Thoracic aorta (tissue), 2 donors: ENCODE measurements at regions not wholly inside any gene's neighbourhood (a gene's known extent, or its start where the extent isn't known, plus 50 kb on each side); places are given as distances from the start of the nearest gene placed in this dataset.

Experiments used
- ATAC-seq: fragments of 150-250 bp; one replicate; pipeline ENCODE4 v1.8.0; 2017; ENCODE audit warnings: low read depth; ENCODE audit not compliant: insufficient number of reproducible peaks, low FRiP score
- DNase-seq: peaks from one replicate; pipeline ENCODE4 v3.0.0-alpha.2; 2020; ENCODE audit warnings: low spot score
- H3K27ac ChIP-seq, 2 donors: fragments of 200-600 bp; sonication (generic); 1 replicate in 1 of 2; 2 replicates in 1 of 2; pipeline ENCODE4 v1.5.1; 2016; ENCODE audit warnings: mild to moderate bottlenecking in 2 of 2, moderate library complexity in 2 of 2
- H3K27me3 ChIP-seq: fragments of 200-600 bp; sonication (generic); replicated peaks from 2 replicates; pipeline ENCODE4 v1.6.0; 2016; ENCODE audit warnings: mild to moderate bottlenecking; ENCODE audit not compliant: insufficient read depth
- H3K36me3 ChIP-seq: fragments of 200-600 bp; sonication (generic); one replicate; pipeline ENCODE4 v1.5.1; 2016
- H3K4me1 ChIP-seq, 2 donors: fragments of 200-600 bp; sonication (generic); 1 replicate in 1 of 2; 2 replicates in 1 of 2; pipeline versions ENCODE4 v1.5.1 to v1.6.0; 2016; ENCODE audit warnings: low read depth in 2 of 2, mild to moderate bottlenecking in 1 of 2; ENCODE audit not compliant: control insufficient read depth in 1 of 2
- H3K4me3 ChIP-seq: fragments of 200-600 bp; sonication (generic); 2 replicates; pipeline ENCODE4 v1.5.1; 2016; ENCODE audit warnings: mild to moderate bottlenecking
- H3K9me3 ChIP-seq: fragments of 200-600 bp; sonication (generic); 2 replicates; pipeline ENCODE4 v1.5.1; 2016
- TF ChIP-seq, protein P1 (sequence below): fragments of 200-600 bp; sonication (generic); IDR thresholded peaks from one replicate; pipeline ENCODE4 v1.5.1; 2019; ENCODE audit warnings: antibody characterized with exemption

DNA sequence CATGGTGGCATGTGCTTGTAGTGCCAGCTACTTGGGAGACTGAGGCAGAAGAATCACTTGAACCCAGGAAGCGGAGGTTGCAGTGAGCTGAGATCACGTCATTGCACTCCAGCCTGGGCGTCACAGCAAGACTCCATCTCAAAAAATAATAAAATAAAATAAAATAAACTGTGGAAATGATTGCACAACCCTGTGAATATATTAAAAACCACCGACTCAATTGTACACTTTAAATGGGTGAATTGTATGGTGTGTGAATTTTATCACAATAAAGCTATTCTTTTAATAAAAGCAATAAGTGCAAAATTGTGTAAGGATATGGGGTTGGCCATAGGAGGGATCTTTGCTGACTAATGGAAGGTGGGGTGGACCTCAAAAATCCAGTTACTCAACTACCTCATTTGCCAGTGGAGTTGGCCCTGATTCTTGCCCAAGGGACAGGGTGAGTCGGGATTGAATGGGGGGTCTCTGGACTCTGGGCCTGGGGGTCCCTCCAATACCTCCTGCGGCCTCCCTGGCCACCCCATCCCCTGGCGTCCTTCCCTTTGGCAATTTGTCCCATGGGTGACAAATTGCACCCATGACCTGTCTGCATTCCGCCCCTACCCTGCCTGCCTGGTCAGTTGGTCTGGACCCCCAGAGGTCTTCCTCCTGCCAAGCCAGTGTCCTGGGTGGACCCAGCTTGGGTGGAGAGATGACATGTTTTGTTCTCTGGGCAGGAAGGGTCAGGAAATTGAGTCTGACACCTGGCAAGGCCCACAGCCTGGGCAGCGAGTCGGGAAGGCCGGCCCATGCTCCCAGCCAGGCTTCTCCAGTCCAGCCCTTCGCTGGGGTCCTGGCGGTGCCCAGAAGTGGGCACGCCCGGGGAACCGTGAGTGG is 61.7 kb upstream of the ELN start:
- peaks cover 11% of the 10 kb centered on the region for H3K9me3 ChIP-seq
- no peaks in the 10 kb centered on the region for H3K36me3 ChIP-seq
- ATAC-seq, result no peak

GRCh38 chr7:73966941-73967831 is 60.8 kb upstream of the ELN start:
- H3K27me3 ChIP-seq, result no peaks in the 10 kb centered on the region
- no peak for DNase-seq
- peak overlapping the region in 1 of 2 donors; percentile 46 for H3K27ac ChIP-seq

More for the DNA sequence above, 61.7 kb upstream of the ELN start:
- peaks cover 13 to 34% of the 10 kb centered on the region in 2 donors for H3K4me1 ChIP-seq
- TF ChIP-seq, protein P1, sequence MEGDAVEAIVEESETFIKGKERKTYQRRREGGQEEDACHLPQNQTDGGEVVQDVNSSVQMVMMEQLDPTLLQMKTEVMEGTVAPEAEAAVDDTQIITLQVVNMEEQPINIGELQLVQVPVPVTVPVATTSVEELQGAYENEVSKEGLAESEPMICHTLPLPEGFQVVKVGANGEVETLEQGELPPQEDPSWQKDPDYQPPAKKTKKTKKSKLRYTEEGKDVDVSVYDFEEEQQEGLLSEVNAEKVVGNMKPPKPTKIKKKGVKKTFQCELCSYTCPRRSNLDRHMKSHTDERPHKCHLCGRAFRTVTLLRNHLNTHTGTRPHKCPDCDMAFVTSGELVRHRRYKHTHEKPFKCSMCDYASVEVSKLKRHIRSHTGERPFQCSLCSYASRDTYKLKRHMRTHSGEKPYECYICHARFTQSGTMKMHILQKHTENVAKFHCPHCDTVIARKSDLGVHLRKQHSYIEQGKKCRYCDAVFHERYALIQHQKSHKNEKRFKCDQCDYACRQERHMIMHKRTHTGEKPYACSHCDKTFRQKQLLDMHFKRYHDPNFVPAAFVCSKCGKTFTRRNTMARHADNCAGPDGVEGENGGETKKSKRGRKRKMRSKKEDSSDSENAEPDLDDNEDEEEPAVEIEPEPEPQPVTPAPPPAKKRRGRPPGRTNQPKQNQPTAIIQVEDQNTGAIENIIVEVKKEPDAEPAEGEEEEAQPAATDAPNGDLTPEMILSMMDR, result no peak
- H3K4me3 ChIP-seq, result no peak overlapping the region
- DNase-seq, result no peak
- no peak overlapping the region for H3K27ac ChIP-seq
- no peaks in the 10 kb centered on the region for H3K27me3 ChIP-seq

DNA sequence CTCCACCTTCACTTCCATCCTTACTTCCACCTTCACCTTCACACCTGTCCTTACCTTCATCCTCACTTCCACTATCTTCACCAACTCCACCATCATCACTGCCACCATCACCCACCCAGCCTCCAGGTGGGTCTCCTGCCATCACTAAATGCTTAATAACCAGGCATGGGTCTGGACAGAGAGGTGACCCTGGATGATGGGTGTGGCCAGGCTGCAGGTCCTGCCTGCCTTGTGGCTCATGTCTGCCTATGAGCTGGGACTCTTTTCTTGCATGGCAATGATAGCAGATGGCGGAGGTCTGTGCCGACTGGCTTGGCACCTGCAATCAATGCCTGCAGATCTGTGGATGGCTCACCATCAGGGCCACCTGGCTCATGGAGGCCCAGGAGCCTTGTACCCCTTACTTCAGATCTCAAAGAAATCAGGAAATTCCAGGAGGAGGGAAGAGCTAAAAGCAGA is 60.1 kb upstream of the ELN start:
- DNase-seq (no peak), ATAC-seq (no peak)
- Histone ChIP-seq H3K9me3 (peaks cover 9% of the 10 kb centered on the region), H3K36me3 (no peaks in the 10 kb centered on the region), H3K27ac (peak overlapping the region; percentile 46 to 79), H3K27me3 (no peaks in the 10 kb centered on the region), H3K4me1 (peaks cover 19 to 48% of the 10 kb centered on the region in 2 donors), H3K4me3 (no peak overlapping the region)
- TF ChIP-seq, protein P1, result no peak

More at GRCh38 chr7:73966941-73967831, 60.8 kb upstream of the ELN start:
- no peak overlapping the region for H3K4me3 ChIP-seq
- peaks cover 11% of the 10 kb centered on the region for H3K9me3 ChIP-seq
- H3K36me3 ChIP-seq, result no peaks in the 10 kb centered on the region
- peaks cover 19 to 42% of the 10 kb centered on the region in 2 donors for H3K4me1 ChIP-seq
- TF ChIP-seq, protein P1, result no peak
- no peak for ATAC-seq

GRCh38 chr7:73968487-73968886 is 59.5 kb upstream of the ELN start:
- TF ChIP-seq, protein P1, result no peak
- Histone ChIP-seq H3K27ac (peak overlapping the region; percentile 70 to 79), H3K36me3 (no peaks in the 10 kb centered on the region), H3K4me3 (no peak overlapping the region), H3K9me3 (peaks cover 3% of the 10 kb centered on the region), H3K27me3 (no peaks in the 10 kb centered on the region), H3K4me1 (peaks cover 19 to 54% of the 10 kb centered on the region in 2 donors)
- DNase-seq (no peak), ATAC-seq (peak; percentile 64)

- Histone ChIP-seq H3K27me3 (no peaks in the 10 kb centered on the region), H3K4me1 (peaks cover 23 to 69% of the 10 kb centered on the region in 2 donors), H3K4me3 (no peak overlapping the region), H3K9me3 (no peaks in the 10 kb centered on the region), H3K27ac (peak overlapping the region; percentile 47 to 48), H3K36me3 (no peaks in the 10 kb centered on the region)
- no peak for ATAC-seq
- TF ChIP-seq, protein P1, result no peak
- no peak for DNase-seq
Measured at GRCh38 chr7:73969991-73970390, 58.0 kb upstream of the ELN start.
